GM13977 (cell line): ENCODE measurements at regions not wholly inside any gene's neighbourhood (a gene's known extent, or its start where the extent isn't known, plus 50 kb on each side); places are given as distances from the start of the nearest gene placed in this dataset.

Source experiments
- DNase-seq: peaks from one replicate; pipeline ENCODE4 v3.0.0; 2012; ENCODE audit warnings: low spot score
- in situ Hi-C: fragments of 300-500 bp; cut with MboI; formaldehyde crosslinking; loops from one replicate; pipeline ENCODE4 v1.12.0; 2022; ENCODE audit warnings: low sequenced_read_pairs, low pct_unique_long_range_greater_than_20kb, mixed read lengths, inconsistent platforms; ENCODE audit not compliant: unreplicated experiment
- TF ChIP-seq, protein P1 (sequence below): IDR thresholded peaks from 2 replicates; pipeline ENCODE4 v1.5.1; 2012; ENCODE audit warnings: mild to moderate bottlenecking, control low read depth; ENCODE audit not compliant: insufficient read depth; ENCODE audit errors: extremely low read depth, missing control alignments

DNA sequence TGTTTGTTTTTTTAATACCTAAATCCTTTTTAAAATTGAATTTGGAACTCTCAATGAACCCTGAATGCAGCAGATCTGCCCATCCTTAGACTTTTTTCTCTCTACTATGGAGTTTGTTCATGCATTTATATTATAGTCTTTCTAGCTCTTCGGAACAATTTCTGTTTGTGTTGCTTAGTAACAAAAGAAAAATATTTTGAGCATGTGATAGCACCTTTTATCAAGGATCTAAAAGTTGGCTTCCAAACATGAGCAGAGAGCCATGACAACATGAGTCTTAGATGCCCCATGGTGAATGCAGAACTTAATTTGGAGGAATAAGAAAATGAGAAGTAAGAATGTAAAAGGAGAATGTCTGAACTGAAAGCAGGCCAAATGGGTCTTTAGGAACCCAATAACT lies 133.7 kb downstream of the EDN1 start:
- in situ Hi-C loops: no loop called here
- TF ChIP-seq, protein P1, sequence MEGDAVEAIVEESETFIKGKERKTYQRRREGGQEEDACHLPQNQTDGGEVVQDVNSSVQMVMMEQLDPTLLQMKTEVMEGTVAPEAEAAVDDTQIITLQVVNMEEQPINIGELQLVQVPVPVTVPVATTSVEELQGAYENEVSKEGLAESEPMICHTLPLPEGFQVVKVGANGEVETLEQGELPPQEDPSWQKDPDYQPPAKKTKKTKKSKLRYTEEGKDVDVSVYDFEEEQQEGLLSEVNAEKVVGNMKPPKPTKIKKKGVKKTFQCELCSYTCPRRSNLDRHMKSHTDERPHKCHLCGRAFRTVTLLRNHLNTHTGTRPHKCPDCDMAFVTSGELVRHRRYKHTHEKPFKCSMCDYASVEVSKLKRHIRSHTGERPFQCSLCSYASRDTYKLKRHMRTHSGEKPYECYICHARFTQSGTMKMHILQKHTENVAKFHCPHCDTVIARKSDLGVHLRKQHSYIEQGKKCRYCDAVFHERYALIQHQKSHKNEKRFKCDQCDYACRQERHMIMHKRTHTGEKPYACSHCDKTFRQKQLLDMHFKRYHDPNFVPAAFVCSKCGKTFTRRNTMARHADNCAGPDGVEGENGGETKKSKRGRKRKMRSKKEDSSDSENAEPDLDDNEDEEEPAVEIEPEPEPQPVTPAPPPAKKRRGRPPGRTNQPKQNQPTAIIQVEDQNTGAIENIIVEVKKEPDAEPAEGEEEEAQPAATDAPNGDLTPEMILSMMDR: no peak
- DNase-seq: no peak

DNA sequence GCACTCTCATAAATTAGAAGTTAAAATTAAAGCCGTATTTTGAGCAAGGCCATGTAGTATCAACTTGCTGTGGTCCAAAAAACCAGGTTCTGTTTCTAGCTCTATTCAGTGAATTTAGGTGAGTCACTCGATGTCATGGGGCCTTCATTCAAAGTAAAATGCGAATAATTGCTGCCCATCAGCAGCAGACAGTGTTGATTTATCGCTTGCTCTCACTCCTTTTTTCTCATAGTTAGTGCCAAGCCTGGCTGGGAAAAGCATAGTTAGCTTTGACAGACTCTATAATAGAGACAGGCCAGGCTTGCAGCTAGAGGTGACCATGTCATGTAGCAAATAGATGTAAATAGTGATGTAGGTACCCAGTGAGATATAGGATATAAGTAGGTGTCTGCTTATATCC lies 136.0 kb downstream of the EDN1 start:
- in situ Hi-C loops: no loop called here
- no peak for DNase-seq
- TF ChIP-seq, protein P1: no peak

DNA sequence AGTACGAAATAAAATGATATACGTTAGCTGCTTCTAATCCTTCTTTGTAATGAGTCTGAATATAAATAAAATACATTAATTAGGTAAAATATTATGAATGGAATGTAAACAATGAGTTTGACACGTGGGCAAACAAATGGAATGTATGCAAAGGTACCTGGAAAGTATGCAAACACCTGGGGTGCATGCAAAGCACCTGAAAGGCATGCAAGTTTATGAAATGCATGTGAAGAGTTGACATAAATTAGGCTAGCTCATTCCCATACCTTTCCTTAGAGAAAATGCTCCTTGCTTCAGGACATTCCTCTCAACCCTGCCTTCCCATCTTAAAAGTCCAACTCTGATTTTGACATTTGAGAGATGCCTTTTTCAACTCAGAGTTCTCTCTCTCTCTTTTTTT lies 140.9 kb downstream of the EDN1 start:
- TF ChIP-seq, protein P1: no peak
- no peak for DNase-seq
- in situ Hi-C loops: no loop called here

DNA sequence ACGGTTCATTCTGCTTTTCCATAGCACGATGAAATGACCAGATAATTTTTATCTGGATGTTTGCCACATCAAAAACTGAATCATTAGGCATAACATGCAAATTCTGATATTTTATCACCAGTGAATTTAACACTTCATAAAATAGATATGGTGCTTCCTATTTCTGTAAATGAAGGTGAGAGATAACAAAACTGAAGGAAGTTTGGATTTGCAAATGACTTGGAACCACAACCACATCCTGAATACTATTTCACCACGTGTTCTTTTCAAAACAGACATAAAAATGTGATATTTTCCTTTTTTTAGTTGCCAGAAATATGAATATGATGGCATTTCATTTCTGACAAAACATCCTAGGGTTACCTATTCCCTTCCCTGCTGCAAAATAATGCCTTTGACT lies 146.1 kb downstream of the EDN1 start:
- DNase-seq: no peak
- TF ChIP-seq, protein P1: no peak
- in situ Hi-C loops: no loop called here

DNA sequence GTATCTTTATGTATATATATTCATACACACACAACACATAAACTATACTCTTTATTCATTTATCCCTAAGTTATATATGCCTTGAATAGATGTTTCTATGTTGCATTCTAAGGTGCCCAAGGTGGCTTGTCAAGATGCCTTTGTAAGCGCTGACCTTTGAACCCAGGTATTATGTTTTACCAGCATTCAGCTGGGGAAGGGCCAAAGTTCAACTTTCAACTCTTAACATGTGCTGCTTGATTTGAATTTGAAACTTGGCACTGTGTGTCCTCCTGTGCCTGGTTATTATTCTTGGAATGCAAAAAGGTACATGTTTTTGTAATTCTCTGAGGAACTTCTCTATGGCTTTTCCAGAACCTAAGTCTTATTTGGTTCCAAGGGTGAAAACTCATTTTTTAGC lies 146.5 kb downstream of the EDN1 start:
- TF ChIP-seq, protein P1: no peak
- no peak for DNase-seq
- in situ Hi-C loops: no loop called here

DNA sequence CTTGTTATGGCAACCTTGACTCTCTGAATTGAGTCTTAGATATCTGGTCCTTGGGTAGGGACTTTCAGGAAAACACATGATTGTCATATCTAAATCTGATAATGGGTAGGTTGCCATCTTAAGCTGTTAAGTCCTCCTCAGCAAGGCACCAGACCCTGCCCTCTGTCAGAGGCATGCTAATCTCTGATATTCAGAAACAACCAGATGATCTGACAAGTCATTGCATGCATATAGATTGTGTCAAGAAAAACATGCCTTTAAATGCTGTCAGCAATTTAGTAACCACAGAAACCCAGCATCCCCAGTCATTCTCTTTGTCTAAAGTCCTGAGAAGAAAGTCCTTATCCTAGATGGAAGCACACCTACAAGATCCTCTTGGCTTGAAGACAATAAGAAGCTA lies 149.1 kb downstream of the EDN1 start:
- in situ Hi-C loops: no loop called here
- DNase-seq: no peak
- TF ChIP-seq, protein P1: no peak

DNA sequence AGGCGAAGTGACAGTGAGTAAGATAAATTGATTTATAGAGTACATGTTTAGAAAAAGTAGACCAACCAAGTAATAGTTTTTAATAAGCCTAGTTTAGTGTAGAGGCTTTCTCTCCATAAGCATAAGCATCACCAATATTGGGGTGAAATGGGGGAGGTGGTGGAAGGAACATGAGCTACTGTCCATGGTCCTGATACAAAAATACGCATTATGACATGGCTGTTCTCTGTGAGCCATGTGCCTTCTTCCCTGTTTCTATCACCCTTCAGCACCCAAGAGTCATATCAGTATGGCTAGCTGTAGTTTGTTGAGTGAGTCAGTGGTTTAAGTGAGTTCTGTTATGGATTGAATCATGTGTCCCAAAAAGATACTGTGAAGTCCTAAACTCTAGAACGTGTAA lies 150.8 kb downstream of the EDN1 start:
- in situ Hi-C loops: no loop called here
- DNase-seq: no peak
- TF ChIP-seq, protein P1: no peak
